ENCODE measurements at regions not wholly inside any gene's neighbourhood (a gene's known extent, or its start where the extent isn't known, plus 50 kb on each side); places are given as distances from the start of the nearest gene placed in this dataset.

DNA sequence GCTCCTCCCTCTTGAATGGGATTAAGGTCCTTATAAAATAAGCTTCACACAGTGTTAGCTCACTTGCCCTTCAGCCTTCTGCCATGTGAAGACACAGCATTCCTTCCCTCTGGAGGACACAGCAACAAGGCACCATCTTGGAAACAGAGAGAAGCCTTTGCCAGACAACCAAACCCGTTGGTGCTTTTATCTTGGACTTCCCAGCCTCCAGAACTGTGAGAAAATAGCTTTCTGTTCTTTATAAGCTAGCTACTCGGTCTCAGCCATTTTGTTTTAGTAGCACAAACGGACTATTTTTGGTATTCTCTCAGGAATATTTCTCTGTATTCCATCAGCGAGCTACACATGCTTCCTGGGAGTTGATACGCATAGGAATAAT is 58.6 kb upstream of the IRF2BP2 start:
- no peak overlapping the region for H3K4me3 ChIP-seq (ENCODE audit: low read length)
- TF ChIP-seq CTCF (conservative IDR thresholded peaks at IDR 0.05; ENCODE audit: low read depth, low read length) = no peak
- DNase-seq (ENCODE audit: low read depth) = no peak

GRCh38 chr1:234667600-234668576 is 57.9 kb upstream of the IRF2BP2 start:
- TF ChIP-seq CTCF (conservative IDR thresholded peaks at IDR 0.05; ENCODE audit: low read depth, low read length) = no peak
- no peak for DNase-seq (ENCODE audit: low read depth)
- H3K4me3 ChIP-seq (ENCODE audit: low read length) = no peak overlapping the region

GRCh38 chr1:234666761-234667160 is 56.8 kb upstream of the IRF2BP2 start:
- no peak for TF ChIP-seq CTCF (conservative IDR thresholded peaks at IDR 0.05; ENCODE audit: low read depth, low read length)
- no peak for DNase-seq (ENCODE audit: low read depth)
- no peak overlapping the region for H3K4me3 ChIP-seq (ENCODE audit: low read length)

DNA sequence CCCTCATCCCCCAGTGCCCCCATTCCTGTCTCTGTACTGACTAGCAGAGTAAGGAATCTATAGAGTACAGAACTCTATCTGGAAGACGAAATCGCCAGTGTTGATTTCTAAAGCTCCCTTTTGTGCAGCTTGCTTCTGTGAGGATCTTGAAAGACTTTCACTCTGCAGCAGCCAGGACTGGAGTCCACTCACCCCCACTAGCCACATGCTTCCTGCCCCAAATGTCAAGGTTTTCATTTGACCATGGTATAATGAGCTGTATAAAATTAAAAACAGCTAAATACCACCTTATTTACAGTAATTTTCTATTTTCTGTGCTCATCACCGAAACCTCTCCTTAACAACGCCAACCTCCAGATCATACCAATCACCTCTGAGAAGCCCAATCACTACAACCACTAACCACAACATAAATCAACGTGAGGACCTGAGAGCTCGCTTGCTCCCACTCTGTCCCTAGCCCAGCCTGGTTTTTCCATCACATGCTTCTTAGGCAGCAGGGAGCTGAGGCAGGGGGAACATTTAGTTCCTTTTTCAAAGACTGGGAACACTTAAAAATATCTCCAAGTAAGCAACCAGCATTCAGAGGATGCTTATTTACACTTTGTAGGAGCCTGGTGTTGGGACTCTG is 56.1 kb upstream of the IRF2BP2 start:
- no peak for TF ChIP-seq CTCF (conservative IDR thresholded peaks at IDR 0.05; ENCODE audit: low read depth, low read length)
- H3K4me3 ChIP-seq (ENCODE audit: low read length) = no peak overlapping the region
- no peak for DNase-seq (ENCODE audit: low read depth)

DNA sequence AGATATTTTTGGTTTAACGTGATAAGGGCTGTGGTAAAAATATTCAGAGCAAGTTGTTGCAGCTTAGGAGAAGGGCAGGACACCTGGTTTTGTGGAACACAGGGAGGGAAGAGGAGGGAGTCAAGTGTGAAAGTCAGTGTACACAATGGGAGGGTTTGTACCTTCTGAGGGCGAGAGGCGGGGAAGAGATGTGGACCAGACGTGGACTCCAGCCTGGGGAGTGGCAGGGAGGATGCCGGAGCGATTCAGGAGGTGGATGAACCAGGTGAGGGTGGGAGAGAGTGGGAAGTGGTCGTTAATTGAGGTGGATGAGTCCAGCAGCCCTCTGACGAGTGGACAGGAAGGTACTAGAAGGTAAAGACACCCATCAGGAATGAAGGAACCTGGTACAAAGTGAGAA is 52.2 kb upstream of the IRF2BP2 start:
- no peak for TF ChIP-seq CTCF (conservative IDR thresholded peaks at IDR 0.05; ENCODE audit: low read depth, low read length)
- no peak for DNase-seq (ENCODE audit: low read depth)
- H3K4me3 ChIP-seq (ENCODE audit: low read length) = no peak overlapping the region

DNA sequence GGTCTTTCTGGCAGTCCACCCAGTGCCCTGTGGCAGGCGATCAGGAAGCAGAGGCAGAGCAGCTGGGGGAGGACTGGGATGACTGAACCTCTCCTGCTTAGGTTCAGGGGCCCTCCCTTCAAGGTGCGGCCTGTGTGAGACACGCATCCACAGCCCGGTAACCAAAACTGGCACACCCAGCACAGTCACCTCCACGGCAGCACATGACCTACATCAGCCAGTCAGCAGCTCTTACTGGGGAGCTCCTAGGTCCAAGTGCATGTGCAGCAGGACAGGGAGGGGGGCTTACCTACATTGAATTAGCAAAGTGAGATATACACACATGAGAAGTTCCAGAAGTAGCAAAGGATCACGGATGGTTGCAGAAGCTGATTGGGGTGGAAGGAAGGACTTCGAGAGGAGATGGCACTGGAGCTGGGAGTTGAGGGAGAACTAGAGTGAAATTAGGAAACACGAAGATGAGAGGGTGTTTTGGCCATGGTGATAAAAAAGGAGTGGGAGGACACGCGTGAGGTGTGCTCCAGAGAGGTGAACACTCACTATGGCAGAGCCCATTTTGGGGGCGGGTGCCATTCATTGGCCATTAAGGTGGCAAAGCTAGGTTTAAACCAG is 51.4 kb upstream of the IRF2BP2 start:
- DNase-seq (ENCODE audit: low read depth) = no peak
- H3K4me3 ChIP-seq (ENCODE audit: low read length) = no peak overlapping the region
- no peak for TF ChIP-seq CTCF (conservative IDR thresholded peaks at IDR 0.05; ENCODE audit: low read depth, low read length)

All from retinal pigment epithelial cell (primary cell).